ENCODE measurements at regions not wholly inside any gene's neighbourhood (a gene's known extent, or its start where the extent isn't known, plus 50 kb on each side); places are given as distances from the start of the nearest gene placed in this dataset.

- no peak for DNase-seq
Observed at GRCh38 chr7:10803720-10804119, 170.0 kb upstream of the PHF14 start.

DNA sequence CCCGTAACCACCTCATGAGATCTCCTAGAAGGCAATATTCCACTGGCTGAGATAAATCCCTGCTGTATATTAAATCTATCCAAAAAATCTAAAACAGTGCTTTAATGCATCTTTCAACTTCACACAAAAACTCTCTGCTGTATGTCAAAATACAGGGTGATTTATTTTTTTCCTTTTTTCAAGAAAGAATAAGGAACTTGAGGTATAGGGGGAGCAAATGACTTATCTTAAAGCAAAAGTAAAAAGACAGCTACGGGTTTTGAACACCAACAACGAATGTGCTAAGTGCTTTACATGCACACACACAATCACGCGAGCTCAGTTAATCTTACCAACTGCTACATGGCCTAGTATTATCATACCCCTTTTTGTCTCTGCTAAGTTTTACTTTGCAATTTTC lies 168.9 kb upstream of the PHF14 start:
- no peak for DNase-seq

- DNase-seq: no peak
Observed at GRCh38 chr7:10815546-10815945, 158.1 kb upstream of the PHF14 start.

DNA sequence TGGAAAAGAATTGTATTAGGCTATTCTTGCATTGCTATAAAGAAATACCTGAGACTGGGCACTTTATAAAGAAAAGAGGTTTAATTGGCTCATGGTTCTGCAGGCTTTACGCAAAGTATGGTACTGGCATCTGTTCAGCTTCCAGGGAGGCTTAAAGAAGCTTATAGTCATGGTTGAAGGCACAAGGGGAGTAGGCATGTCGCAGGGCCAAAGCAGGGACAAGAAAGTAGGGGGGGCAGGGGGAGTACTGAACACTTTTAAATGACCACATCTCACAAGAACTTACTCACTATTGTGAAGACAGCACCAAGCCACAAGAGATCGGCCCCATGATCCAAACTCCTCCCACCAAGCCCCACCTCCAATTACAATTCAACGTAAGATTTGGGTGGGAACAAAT lies 152.5 kb upstream of the PHF14 start:
- no peak for DNase-seq

GRCh38 chr7:10824154-10824553 lies 149.5 kb upstream of the PHF14 start:
- DNase-seq: no peak

- no peak for DNase-seq
Observed at GRCh38 chr7:10838228-10838627, 135.4 kb upstream of the PHF14 start.

- DNase-seq: no peak
Observed at GRCh38 chr7:10845225-10845624, 128.4 kb upstream of the PHF14 start.

DNA sequence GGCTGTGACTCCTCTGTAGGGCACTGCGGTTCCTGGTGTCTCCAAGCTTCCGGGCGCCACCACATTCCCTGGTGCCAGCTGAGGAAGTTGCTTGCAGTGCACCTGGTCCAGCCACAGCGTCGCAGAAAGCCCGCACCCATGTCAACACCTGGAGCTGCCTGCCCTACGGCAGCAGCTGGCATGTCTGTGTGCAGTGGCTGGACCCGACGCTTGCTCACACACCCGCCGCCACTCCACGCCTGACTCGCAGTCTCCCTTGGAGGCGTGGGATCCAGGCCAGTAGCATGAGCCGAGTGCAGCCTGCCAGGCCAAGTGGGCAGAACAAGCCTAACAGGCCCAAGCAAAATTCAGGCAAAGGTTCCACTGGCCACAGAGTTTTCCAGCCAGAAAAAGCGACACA lies 118.1 kb upstream of the PHF14 start:
- no peak for DNase-seq

- no peak for DNase-seq
Observed at GRCh38 chr7:10860516-10860915, 113.2 kb upstream of the PHF14 start.

GRCh38 chr7:10863476-10863875 lies 110.2 kb upstream of the PHF14 start:
- no peak for DNase-seq

- DNase-seq: no peak
Observed at GRCh38 chr7:10874666-10875065, 99.0 kb upstream of the PHF14 start.

GRCh38 chr7:10875080-10875479 lies 98.6 kb upstream of the PHF14 start:
- DNase-seq: no peak

DNA sequence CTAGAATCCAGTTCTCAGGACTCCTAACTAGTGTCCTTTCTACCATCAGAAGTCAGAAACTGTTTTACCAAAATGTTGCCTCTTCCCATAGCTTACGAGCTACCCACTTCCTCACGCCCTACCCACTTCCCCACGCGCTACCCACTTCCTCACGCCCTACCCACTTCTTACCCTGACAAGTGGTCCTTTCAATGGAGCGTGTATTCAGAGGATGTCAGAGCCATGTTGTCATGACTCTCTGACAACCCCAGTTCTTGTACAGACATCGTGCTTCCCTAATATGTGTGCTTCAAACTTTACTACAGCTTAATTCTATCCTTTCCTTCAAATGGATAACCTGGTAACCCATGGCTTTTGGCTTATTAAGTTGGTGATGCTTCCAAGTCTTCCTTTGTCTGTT lies 84.8 kb upstream of the PHF14 start:
- DNase-seq: no peak

- DNase-seq: peak; percentile 30 to 40
Observed at GRCh38 chr7:10889266-10889898, 84.3 kb upstream of the PHF14 start.

GRCh38 chr7:10908600-10908999 lies 65.1 kb upstream of the PHF14 start:
- DNase-seq: no peak

DNA sequence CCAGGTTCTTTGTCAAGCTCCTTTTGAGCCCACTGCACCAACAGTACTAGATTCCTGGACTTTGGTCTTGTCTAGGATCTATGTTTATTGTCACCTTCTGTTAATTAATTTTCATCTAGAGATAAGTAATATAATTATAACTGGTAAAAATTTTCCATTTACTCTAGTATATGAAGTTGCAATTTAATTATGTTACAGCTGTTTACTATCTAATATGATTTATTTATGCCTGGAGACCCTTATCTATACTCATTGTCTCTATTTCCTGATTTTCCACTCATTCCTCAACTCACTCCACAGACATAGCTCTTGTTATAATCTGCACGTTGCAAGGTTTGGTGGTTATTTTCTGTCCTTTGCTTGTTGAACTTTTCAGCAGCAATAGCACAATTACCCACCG lies 63.2 kb upstream of the PHF14 start:
- no peak for DNase-seq

DNA sequence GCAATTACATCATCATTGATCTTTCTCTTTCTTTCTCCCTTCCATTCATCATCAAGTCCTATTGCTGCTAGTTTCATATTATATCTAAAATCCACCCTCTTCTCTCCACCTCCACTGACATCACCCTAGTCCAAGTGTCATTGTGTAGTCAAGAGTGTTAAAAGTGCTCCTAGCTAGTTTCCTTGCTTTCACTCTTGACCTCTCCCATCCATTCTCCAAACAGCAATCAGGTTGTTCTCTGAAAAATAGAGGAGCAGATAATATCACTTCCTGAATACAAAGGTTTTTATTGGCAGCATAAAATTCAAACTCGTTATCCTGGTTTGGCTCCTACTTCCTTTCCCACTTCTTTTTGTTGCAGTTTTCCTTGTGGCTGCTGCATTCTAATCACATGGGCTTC lies 61.6 kb upstream of the PHF14 start:
- DNase-seq: no peak

GRCh38 chr7:10913457-10913856 lies 60.2 kb upstream of the PHF14 start:
- DNase-seq: no peak

DNA sequence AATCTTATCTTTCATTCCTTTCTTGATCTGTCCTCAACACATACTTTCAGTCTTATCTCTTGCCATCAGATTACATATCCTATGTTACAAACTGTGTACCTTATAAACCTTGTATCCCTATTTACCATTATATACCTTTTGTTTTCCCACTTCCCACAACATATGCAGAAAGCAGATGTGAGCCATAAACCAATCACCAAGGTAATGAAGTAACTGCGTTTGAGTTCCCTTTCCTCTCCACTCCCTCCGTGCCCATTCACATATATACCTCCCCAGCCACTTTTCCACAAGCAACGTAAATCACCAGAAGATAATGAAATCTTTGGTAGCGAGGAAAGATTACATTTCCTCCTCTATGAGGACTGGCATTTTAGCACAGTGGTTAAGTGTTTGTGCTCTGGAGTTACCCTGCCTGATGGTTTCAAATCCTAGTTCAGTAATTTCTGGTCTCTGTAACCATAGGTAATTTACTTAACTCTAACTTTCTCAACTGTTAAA lies 55.5 kb upstream of the PHF14 start:
- DNase-seq: no peak

GRCh38 chr7:10919923-10920322 lies 53.7 kb upstream of the PHF14 start:
- no peak for DNase-seq

All from activated T-cell treated with anti-CD3 and anti-CD28 coated beads, Interleukin-2, amount 50 U/mL, for 48 hours (primary cell).